GM12878 (cell line): ENCODE measurements at regions not wholly inside any gene's neighbourhood (a gene's known extent, or its start where the extent isn't known, plus 50 kb on each side); places are given as distances from the start of the nearest gene placed in this dataset.

Experiments
- ATAC-seq: fragments of 200-7000 bp; cut with Tn5 transposase; 3 replicates; pipeline ENCODE4 v1.9.1; 2020; ENCODE audit warnings: mild to moderate bottlenecking, moderate library complexity
- BruUV-seq: library from RNA; stranded (reverse); fragments of 400-500 nt; replicated peaks from 2 replicates; lab custom pipeline; 2021; lab: Mats Ljungman, UMichigan
- CTCF ChIA-PET: fragments of 300-600 bp; sonication (Branson Sonifier 250); formaldehyde crosslinking; extraction: SDS; loops from one replicate; lab custom pipeline; 2021; ENCODE audit warnings: inconsistent platforms; lab: Yijun Ruan, JAX
- POLR2A ChIA-PET: fragments of 350-600 bp; formaldehyde crosslinking; extraction: SDS; loops from one replicate; lab custom pipeline; 2021; ENCODE audit warnings: inconsistent platforms; lab: Charles Lee
- RAD21 ChIA-PET: fragments of 300-600 bp; sonication (Branson Sonifier 250); formaldehyde crosslinking; loops from one replicate; lab custom pipeline; 2023; ENCODE audit warnings: antibody characterized with exemption; ENCODE audit not compliant: unreplicated experiment; lab: Charles Lee
- SMC1A ChIA-PET: fragments of 300-600 bp; sonication (Branson Sonifier 250); formaldehyde crosslinking; loops from one replicate; lab custom pipeline; 2023; ENCODE audit not compliant: unreplicated experiment, uncharacterized antibody; lab: Charles Lee
- DNase-seq: peaks from one replicate; pipeline ENCODE4 v3.0.0-alpha.2; 2011; ENCODE audit warnings: low read depth, low spot score
- FAIRE-seq: peaks from 3 replicates; lab custom pipeline; 2011; peaks lifted over from hg19 to GRCh38; lab: Jason Lieb, UNC
- H2AFZ ChIP-seq: 2 replicates; pipeline ENCODE4 v1.6.0; 2011; ENCODE audit warnings: low read depth, low read length, control low read depth; ENCODE audit not compliant: control insufficient read depth
- H3K27ac ChIP-seq: 2 replicates; pipeline ENCODE4 v1.5.1; 2011; ENCODE audit warnings: control low read depth; ENCODE audit not compliant: control insufficient read depth, insufficient read depth
- H3K27me3 ChIP-seq, 2 experiments: replicated peaks in 1 of 2; 2 replicates each; pipeline versions ENCODE4 v1.6.0 to v1.6.1; 2011; ENCODE audit warnings: low read length in 1 of 2; ENCODE audit not compliant: control insufficient read depth in 2 of 2, insufficient read depth in 2 of 2
- H3K36me3 ChIP-seq, 2 experiments: 2 replicates each; pipeline ENCODE4 v1.5.1; 2011; ENCODE audit warnings: low read length in 1 of 2; ENCODE audit not compliant: control insufficient read depth in 2 of 2, insufficient read depth in 2 of 2
- H3K4me1 ChIP-seq: 2 replicates; pipeline ENCODE4 v1.6.1; 2011; ENCODE audit warnings: mild to moderate bottlenecking, low read length, moderate library complexity, mixed read lengths; ENCODE audit not compliant: control insufficient read depth, insufficient read depth
- H3K4me2 ChIP-seq: 2 replicates; pipeline ENCODE4 v1.6.0; 2011; ENCODE audit warnings: control low read depth; ENCODE audit not compliant: control insufficient read depth, insufficient read depth
- H3K4me3 ChIP-seq: fragments of 200-600 bp; sonication (generic); 2 replicates; pipeline ENCODE4 v1.5.1; 2016
- H3K79me2 ChIP-seq: 2 replicates; pipeline ENCODE4 v1.6.0; 2011; ENCODE audit warnings: low read length; ENCODE audit not compliant: control insufficient read depth, insufficient read depth
- H3K9ac ChIP-seq: 2 replicates; pipeline ENCODE4 v1.8.0; 2011; ENCODE audit warnings: low read length, control low read depth, mixed read lengths; ENCODE audit not compliant: control insufficient read depth, insufficient read depth
- H3K9me3 ChIP-seq: replicated peaks from 3 replicates; pipeline ENCODE4 v1.5.1; 2011; ENCODE audit warnings: mild to moderate bottlenecking, low read length; ENCODE audit not compliant: control insufficient read depth, insufficient read depth
- H4K20me1 ChIP-seq: 2 replicates; pipeline ENCODE4 v1.6.0; 2011; ENCODE audit not compliant: control insufficient read depth, insufficient read depth
- CBX3 ChIP-seq: fragments of 200-600 bp; sonication (generic); IDR thresholded peaks from 2 replicates; pipeline ENCODE4 v1.6.1; 2016; ENCODE audit warnings: low read depth, borderline replicate concordance
- CHD2 ChIP-seq: IDR thresholded peaks from 2 replicates; pipeline ENCODE4 v1.6.1; 2011; ENCODE audit warnings: low read depth, low read length, improper control_type of control experiment, borderline replicate concordance
- FOXK2 ChIP-seq: fragments of 450-650 bp; IDR thresholded peaks from 2 replicates; pipeline ENCODE4 v1.6.1; 2017; ENCODE audit warnings: mild to moderate bottlenecking, moderate library complexity
- IRF4 ChIP-seq: IDR thresholded peaks from 2 replicates; pipeline ENCODE4 v1.6.1; 2011; ENCODE audit warnings: low read depth, low read length
- JUND ChIP-seq: IDR thresholded peaks from 2 replicates; pipeline ENCODE4 v1.6.1; 2012; ENCODE audit warnings: low read depth, mild to moderate bottlenecking, low read length, improper control_type of control experiment, moderate library complexity
- NBN ChIP-seq: fragments of 450-650 bp; IDR thresholded peaks from 2 replicates; pipeline ENCODE4 v1.6.1; 2016
- RCOR1 ChIP-seq: conservative IDR thresholded peaks from 2 replicates; pipeline ENCODE4 v1.6.1; 2012; ENCODE audit warnings: low read depth, low read length, improper control_type of control experiment
- SPI1 ChIP-seq: IDR thresholded peaks from 2 replicates; pipeline ENCODE4 v1.6.1; 2011; ENCODE audit warnings: low read depth, mild to moderate bottlenecking, low read length, moderate library complexity, borderline replicate concordance; ENCODE audit not compliant: insufficient read depth
- TAF1 ChIP-seq: IDR thresholded peaks from 2 replicates; pipeline ENCODE4 v1.6.1; 2011; ENCODE audit warnings: mild to moderate bottlenecking, low read depth, low read length, borderline replicate concordance
- WGBS: methylation state at CpG from one replicate; pipeline ENCODE4 v1.1.6; 2016; ENCODE audit warnings: low lambda C conversion rate; ENCODE audit not compliant: insufficient replicate concordance, insufficient coverage; ENCODE audit errors: missing lambda C conversion rate; 5-methylcytosine and 5-hydroxymethylcytosine counted together
- in situ Hi-C: fragments of 300-500 bp; cut with MboI; formaldehyde crosslinking; loops from 9 replicates; pipeline ENCODE4 v1.14.3; 2018; ENCODE audit warnings: mixed read lengths
- intact Hi-C: fragments of 100-400 bp; cut with micrococcal nuclease; formaldehyde crosslinking; loops from one replicate; pipeline ENCODE4 v1.14.2; 2022; ENCODE audit not compliant: unreplicated experiment
- TF ChIP-seq, protein P1 (sequence below): fragments of 450-650 bp; IDR thresholded peaks from 2 replicates; pipeline ENCODE4 v1.6.1; 2017; ENCODE audit warnings: mild to moderate bottlenecking, low read depth, inconsistent platforms; ENCODE audit not compliant: poor library complexity, severe bottlenecking
- TF ChIP-seq, protein P2 (sequence below): fragments of 450-650 bp; formaldehyde crosslinking; IDR thresholded peaks from 2 replicates; pipeline ENCODE4 v1.4.0; 2022; ENCODE audit warnings: mild to moderate bottlenecking, moderate library complexity

DNA sequence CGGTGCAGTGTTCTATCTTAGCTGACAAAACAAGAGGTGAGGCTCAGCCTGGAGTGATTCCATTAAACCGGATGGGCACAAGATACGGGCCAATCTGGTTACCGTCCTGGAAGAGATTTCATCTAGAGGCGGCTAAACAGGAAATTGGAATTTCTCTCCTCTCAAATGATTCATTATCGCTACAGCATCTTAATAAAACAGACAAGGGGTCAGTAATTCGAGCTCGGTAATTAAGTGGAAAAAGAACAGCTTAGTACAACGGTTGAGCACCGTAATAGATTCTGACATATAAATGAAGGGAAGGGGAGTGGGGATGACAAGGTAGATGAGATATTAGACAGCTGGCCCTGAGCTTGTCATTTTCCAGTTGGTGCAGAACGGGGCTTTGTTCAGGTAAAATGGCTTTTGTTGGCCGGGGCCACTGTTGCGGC, 137.2 kb downstream of the EDN3 start:
- H3K4me2 ChIP-seq = no peak overlapping the region
- FAIRE-seq (no peak), DNase-seq (no peak), ATAC-seq (no peak)
- ChIA-PET POLR2A (no interaction called here), RAD21 (no interaction called here), CTCF (interaction anchor here (1.1 kb wide), 1 partner anchor 10 kb away, joined by 4 read pairs; no protein-coding TSS in a partner anchor), SMC1A (no interaction called here)
- no peaks in the 10 kb centered on the region for H3K9me3 ChIP-seq
- no peaks in the 10 kb centered on the region for H3K79me2 ChIP-seq
- H3K4me3 ChIP-seq = no peak overlapping the region
- no peak overlapping the region for H3K27ac ChIP-seq
- no TSS peak for BruUV-seq
- no peaks in the 10 kb centered on the region for H4K20me1 ChIP-seq
- no peak overlapping the region for H3K9ac ChIP-seq
- intact Hi-C loops (no loop called here), in situ Hi-C loops (no loop called here)
- WGBS = 54% methylated on average over 13 of the region's 13 CpGs
- H3K36me3 ChIP-seq = no peaks in the 10 kb centered on the region
- H3K4me1 ChIP-seq = no peaks in the 10 kb centered on the region
- no peak overlapping the region for H2AFZ ChIP-seq
- TF ChIP-seq, protein P1, sequence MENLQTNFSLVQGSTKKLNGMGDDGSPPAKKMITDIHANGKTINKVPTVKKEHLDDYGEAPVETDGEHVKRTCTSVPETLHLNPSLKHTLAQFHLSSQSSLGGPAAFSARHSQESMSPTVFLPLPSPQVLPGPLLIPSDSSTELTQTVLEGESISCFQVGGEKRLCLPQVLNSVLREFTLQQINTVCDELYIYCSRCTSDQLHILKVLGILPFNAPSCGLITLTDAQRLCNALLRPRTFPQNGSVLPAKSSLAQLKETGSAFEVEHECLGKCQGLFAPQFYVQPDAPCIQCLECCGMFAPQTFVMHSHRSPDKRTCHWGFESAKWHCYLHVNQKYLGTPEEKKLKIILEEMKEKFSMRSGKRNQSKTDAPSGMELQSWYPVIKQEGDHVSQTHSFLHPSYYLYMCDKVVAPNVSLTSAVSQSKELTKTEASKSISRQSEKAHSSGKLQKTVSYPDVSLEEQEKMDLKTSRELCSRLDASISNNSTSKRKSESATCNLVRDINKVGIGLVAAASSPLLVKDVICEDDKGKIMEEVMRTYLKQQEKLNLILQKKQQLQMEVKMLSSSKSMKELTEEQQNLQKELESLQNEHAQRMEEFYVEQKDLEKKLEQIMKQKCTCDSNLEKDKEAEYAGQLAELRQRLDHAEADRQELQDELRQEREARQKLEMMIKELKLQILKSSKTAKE = no peak
- TF ChIP-seq NBN = no peak
- TF ChIP-seq, protein P2, sequence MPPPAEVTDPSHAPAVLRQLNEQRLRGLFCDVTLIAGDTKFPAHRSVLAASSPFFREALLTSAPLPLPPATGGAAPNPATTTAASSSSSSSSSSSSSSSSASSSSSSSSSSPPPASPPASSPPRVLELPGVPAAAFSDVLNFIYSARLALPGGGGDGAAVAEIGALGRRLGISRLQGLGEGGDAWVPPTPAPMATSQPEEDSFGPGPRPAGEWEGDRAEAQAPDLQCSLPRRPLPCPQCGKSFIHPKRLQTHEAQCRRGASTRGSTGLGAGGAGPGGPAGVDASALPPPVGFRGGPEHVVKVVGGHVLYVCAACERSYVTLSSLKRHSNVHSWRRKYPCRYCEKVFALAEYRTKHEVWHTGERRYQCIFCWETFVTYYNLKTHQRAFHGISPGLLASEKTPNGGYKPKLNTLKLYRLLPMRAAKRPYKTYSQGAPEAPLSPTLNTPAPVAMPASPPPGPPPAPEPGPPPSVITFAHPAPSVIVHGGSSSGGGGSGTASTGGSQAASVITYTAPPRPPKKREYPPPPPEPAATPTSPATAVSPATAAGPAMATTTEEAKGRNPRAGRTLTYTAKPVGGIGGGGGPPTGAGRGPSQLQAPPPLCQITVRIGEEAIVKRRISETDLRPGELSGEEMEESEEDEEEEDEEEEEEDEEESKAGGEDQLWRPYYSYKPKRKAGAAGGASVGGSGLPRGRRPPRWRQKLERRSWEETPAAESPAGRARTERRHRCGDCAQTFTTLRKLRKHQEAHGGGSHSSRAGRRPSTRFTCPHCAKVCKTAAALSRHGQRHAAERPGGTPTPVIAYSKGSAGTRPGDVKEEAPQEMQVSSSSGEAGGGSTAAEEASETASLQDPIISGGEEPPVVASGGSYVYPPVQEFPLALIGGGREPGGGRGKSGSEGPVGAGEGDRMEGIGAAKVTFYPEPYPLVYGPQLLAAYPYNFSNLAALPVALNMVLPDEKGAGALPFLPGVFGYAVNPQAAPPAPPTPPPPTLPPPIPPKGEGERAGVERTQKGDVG (CRISPR knock-in tag) = no peak
- TF ChIP-seq JUND = no peak
- TF ChIP-seq SPI1 = no peak
- TF ChIP-seq CHD2 = no peak
- no peak for TF ChIP-seq RCOR1
- TF ChIP-seq FOXK2 = no peak
- no peak for TF ChIP-seq CBX3
- no peak for TF ChIP-seq IRF4
- TF ChIP-seq TAF1 = no peak
- H3K27me3 ChIP-seq = peaks cover 0 to 2% of the 10 kb centered on the region in 2 experiments; a peak in 1 of 4 replicates
